Keratinocyte (primary cell): ENCODE measurements at regions not wholly inside any gene's neighbourhood (a gene's known extent, or its start where the extent isn't known, plus 50 kb on each side); places are given as distances from the start of the nearest gene placed in this dataset.

Source experiments
- DNase-seq: peaks from one replicate; pipeline ENCODE4 v3.0.0-alpha.2; 2011; ENCODE audit warnings: low read depth, missing footprints, low spot score
- FAIRE-seq: peaks from 2 replicates; lab custom pipeline; 2011; peaks lifted over from hg19 to GRCh38; lab: Jason Lieb, UNC
- H2AFZ ChIP-seq: 2 replicates; pipeline ENCODE4 v1.6.0; 2012; ENCODE audit warnings: low read length, control low read depth, inconsistent platforms; ENCODE audit not compliant: control insufficient read depth
- H3K27ac ChIP-seq: 2 replicates; pipeline ENCODE4 v1.5.1; 2011; ENCODE audit warnings: low read length; ENCODE audit not compliant: control insufficient read depth, insufficient read depth
- H3K27me3 ChIP-seq: 3 replicates; pipeline ENCODE4 v1.6.0; 2011; ENCODE audit warnings: low read length; ENCODE audit not compliant: control insufficient read depth, insufficient read depth; ENCODE audit errors: extremely low read depth
- H3K36me3 ChIP-seq, 2 experiments: 2 replicates in 1 of 2; 3 replicates in 1 of 2; pipeline ENCODE4 v1.5.1; 2011; ENCODE audit warnings: low read length in 2 of 2, mild to moderate bottlenecking in 1 of 2; ENCODE audit not compliant: control insufficient read depth in 2 of 2, insufficient read depth in 2 of 2; ENCODE audit errors: extremely low read depth in 1 of 2
- H3K4me1 ChIP-seq: 3 replicates; pipeline ENCODE4 v1.5.1; 2011; ENCODE audit warnings: low read length; ENCODE audit not compliant: control insufficient read depth, insufficient read depth; ENCODE audit errors: extremely low read depth
- H3K4me2 ChIP-seq: 3 replicates; pipeline ENCODE4 v1.6.0; 2011; ENCODE audit warnings: low read depth, low read length; ENCODE audit not compliant: control insufficient read depth, insufficient read depth; ENCODE audit errors: extremely low read depth
- H3K4me3 ChIP-seq, 3 experiments: fragments of 200-600 bp in 1 of 3; sonication (generic) in 1 of 3; 2 replicates in 2 of 3; 3 replicates in 1 of 3; pipeline ENCODE4 v1.5.1; 2011 to 2016; ENCODE audit warnings: low read length in 3 of 3, mild to moderate bottlenecking in 3 of 3, control low read depth in 2 of 3, inconsistent platforms in 1 of 3, low read depth in 1 of 3, mixed read lengths in 1 of 3, mixed run types in 1 of 3, moderate library complexity in 1 of 3; ENCODE audit not compliant: control insufficient read depth in 2 of 3, insufficient read depth in 2 of 3; ENCODE audit errors: extremely low read depth in 1 of 3
- H3K79me2 ChIP-seq: 2 replicates; pipeline ENCODE4 v1.6.0; 2012; ENCODE audit warnings: low read length; ENCODE audit not compliant: control insufficient read depth, insufficient read depth
- H3K9ac ChIP-seq: 3 replicates; pipeline ENCODE4 v1.6.0; 2011; ENCODE audit warnings: low read length; ENCODE audit not compliant: control insufficient read depth, insufficient read depth; ENCODE audit errors: extremely low read depth
- H3K9me1 ChIP-seq: 3 replicates; pipeline ENCODE4 v1.6.0; 2011; ENCODE audit warnings: low read length; ENCODE audit not compliant: control insufficient read depth, insufficient read depth; ENCODE audit errors: extremely low read depth
- H3K9me3 ChIP-seq: 2 replicates; pipeline ENCODE4 v1.5.1; 2012; ENCODE audit warnings: low read depth, low read length; ENCODE audit not compliant: control insufficient read depth
- H4K20me1 ChIP-seq: 3 replicates; pipeline ENCODE4 v1.6.0; 2011; ENCODE audit warnings: low read length; ENCODE audit not compliant: control insufficient read depth, insufficient read depth; ENCODE audit errors: extremely low read depth
- EZH2 ChIP-seq: IDR thresholded peaks from one replicate; pipeline ENCODE4 v1.6.1; 2012; ENCODE audit warnings: inconsistent platforms, mild to moderate bottlenecking, low read length, moderate library complexity
- dilution Hi-C: fragments of 300-500 bp; cut with MboI; formaldehyde crosslinking; loops from one replicate; pipeline ENCODE4 v1.7.0; 2020; ENCODE audit warnings: low sequenced_read_pairs; ENCODE audit not compliant: extremely low pct_ligation_motif_present
- TF ChIP-seq, protein P1 (sequence below), 3 experiments: IDR thresholded peaks in 1 of 3; conservative IDR thresholded peaks in 1 of 3; optimal IDR thresholded peaks in 1 of 3; 2 replicates in 2 of 3; 3 replicates in 1 of 3; pipeline versions ENCODE3 to v1.5.1; 2011; ENCODE audit warnings: low read length in 3 of 3, mild to moderate bottlenecking in 3 of 3, moderate library complexity in 2 of 3, control low read depth in 1 of 3, inconsistent platforms in 1 of 3; ENCODE audit not compliant: insufficient read depth in 2 of 3; ENCODE audit errors: extremely low read depth in 1 of 3

GRCh38 chr2:121078899-121079298 lies 206.1 kb downstream of the TFCP2L1 start:
- H3K27ac ChIP-seq: no peak overlapping the region
- dilution Hi-C loops: no loop called here
- no peak for DNase-seq
- no peak for FAIRE-seq
- H3K27me3 ChIP-seq: peaks cover 38% of the 10 kb centered on the region
- H3K4me2 ChIP-seq: no peak overlapping the region
- H3K9ac ChIP-seq: no peak overlapping the region
- no peaks in the 10 kb centered on the region for H3K79me2 ChIP-seq
- H3K36me3 ChIP-seq: no peaks in the 10 kb centered on the region
- H4K20me1 ChIP-seq: no peaks in the 10 kb centered on the region
- no peaks in the 10 kb centered on the region for H3K9me3 ChIP-seq
- H3K4me1 ChIP-seq: peaks cover 5% of the 10 kb centered on the region
- no peak for TF ChIP-seq EZH2
- TF ChIP-seq, protein P1, sequence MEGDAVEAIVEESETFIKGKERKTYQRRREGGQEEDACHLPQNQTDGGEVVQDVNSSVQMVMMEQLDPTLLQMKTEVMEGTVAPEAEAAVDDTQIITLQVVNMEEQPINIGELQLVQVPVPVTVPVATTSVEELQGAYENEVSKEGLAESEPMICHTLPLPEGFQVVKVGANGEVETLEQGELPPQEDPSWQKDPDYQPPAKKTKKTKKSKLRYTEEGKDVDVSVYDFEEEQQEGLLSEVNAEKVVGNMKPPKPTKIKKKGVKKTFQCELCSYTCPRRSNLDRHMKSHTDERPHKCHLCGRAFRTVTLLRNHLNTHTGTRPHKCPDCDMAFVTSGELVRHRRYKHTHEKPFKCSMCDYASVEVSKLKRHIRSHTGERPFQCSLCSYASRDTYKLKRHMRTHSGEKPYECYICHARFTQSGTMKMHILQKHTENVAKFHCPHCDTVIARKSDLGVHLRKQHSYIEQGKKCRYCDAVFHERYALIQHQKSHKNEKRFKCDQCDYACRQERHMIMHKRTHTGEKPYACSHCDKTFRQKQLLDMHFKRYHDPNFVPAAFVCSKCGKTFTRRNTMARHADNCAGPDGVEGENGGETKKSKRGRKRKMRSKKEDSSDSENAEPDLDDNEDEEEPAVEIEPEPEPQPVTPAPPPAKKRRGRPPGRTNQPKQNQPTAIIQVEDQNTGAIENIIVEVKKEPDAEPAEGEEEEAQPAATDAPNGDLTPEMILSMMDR (optimal IDR thresholded peaks at IDR 0.05 in 1 of 3, IDR thresholded peaks at IDR 0.05 in 1 of 3, conservative IDR thresholded peaks at IDR 0.05 in 1 of 3; ENCODE audit: extremely low read depth in 1 of 3, insufficient read depth in 2 of 3, low read length in 3 of 3): no peak
- no peak overlapping the region for H2AFZ ChIP-seq
- H3K4me3 ChIP-seq: no peak overlapping the region
- no peaks in the 10 kb centered on the region for H3K9me1 ChIP-seq

GRCh38 chr2:121080013-121080772 lies 204.8 kb downstream of the TFCP2L1 start:
- Histone ChIP-seq H3K27me3 (peaks cover 48% of the 10 kb centered on the region), H4K20me1 (no peaks in the 10 kb centered on the region), H3K4me2 (no peak overlapping the region), H3K36me3 (no peaks in the 10 kb centered on the region), H3K9ac (no peak overlapping the region), H2AFZ (no peak overlapping the region), H3K79me2 (no peaks in the 10 kb centered on the region), H3K27ac (no peak overlapping the region), H3K9me1 (no peaks in the 10 kb centered on the region), H3K4me1 (peaks cover 7% of the 10 kb centered on the region), H3K4me3 (no peak overlapping the region), H3K9me3 (no peaks in the 10 kb centered on the region)
- DNase-seq: no peak
- FAIRE-seq: peak; percentile 77
- dilution Hi-C loops: no loop called here
- no peak for TF ChIP-seq EZH2
- TF ChIP-seq, protein P1 (optimal IDR thresholded peaks at IDR 0.05 in 1 of 3, IDR thresholded peaks at IDR 0.05 in 1 of 3, conservative IDR thresholded peaks at IDR 0.05 in 1 of 3; ENCODE audit: extremely low read depth in 1 of 3, insufficient read depth in 2 of 3, low read length in 3 of 3): peak; percentile 86 to 91 (median 87)
